ENCODE measurements at regions not wholly inside any gene's neighbourhood (a gene's known extent, or its start where the extent isn't known, plus 50 kb on each side); places are given as distances from the start of the nearest gene placed in this dataset.

DNA sequence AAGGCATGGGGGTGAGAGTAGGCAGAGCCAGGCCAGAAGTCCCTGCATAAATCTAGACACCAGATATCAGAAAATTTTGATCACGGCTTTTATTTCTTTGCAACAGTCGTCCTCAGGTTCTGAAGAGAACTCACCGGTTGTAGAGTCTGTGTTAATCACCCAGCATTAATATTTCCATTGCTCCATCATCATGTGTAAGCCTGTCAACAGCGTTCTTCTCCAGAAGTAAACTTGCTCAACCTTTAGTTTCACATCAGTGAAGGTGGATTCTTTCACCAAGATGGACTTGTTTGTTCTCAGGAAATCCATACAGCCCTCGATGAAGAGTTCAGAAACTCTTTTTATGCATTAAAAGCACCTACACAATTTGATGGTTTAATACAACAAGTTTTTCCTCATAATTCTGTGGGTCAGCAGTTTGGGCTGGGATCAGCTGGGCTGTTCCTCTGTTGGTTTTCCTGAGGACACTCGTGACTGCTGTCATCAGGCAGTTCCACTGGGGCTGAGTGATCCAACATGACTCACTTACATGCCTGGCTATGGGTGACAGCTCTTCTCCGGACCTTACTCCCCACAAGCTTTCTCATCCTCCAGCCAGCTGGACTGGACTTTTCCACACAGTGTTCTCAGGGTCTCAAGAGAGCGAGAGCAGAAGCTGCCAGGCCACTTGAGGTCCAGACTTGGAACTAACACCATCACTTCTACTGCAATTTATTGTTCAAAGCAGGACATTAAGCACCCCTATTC lies 303.4 kb downstream of the ZNF621 start:
- 78% methylated on average over 6 to 8 of the region's 8 CpGs for WGBS, 2 experiments (ENCODE audit: insufficient coverage in 1 of 2, insufficient read length in 1 of 2)
- Mint-ChIP-seq H3K4me3 (no peak overlapping the region), H3K4me1 (peaks cover 14% of the 10 kb centered on the region), H3K36me3 (ENCODE audit: low read depth) (no peaks in the 10 kb centered on the region), H3K27me3 (ENCODE audit: insufficient read depth) (peaks cover 9% of the 10 kb centered on the region), H3K9me3 (no peaks in the 10 kb centered on the region), H3K27ac (no peak overlapping the region)
- Histone ChIP-seq H3K9me3 (ENCODE audit: control insufficient read depth, low read length) (no peaks in the 10 kb centered on the region), H3K36me3 (ENCODE audit: control insufficient read depth, insufficient read depth, low read length) (no peaks in the 10 kb centered on the region), H3K4me3 (ENCODE audit: low read length) (no peak overlapping the region), H3K9ac (ENCODE audit: extremely low read depth, low read length, poor library complexity, severe bottlenecking) (no peak overlapping the region), H3K27me3 (ENCODE audit: control insufficient read depth, insufficient read depth, low read length, poor library complexity, severe bottlenecking) (peaks cover 11% of the 10 kb centered on the region), H3K4me1 (ENCODE audit: control insufficient read depth, insufficient read depth, low read length) (peaks cover 3% of the 10 kb centered on the region), H3K27ac (ENCODE audit: low read depth, low read length) (no peak overlapping the region)
- TF ChIP-seq CTCF (conservative IDR thresholded peaks at IDR 0.05), result no peak
- no peak for DNase-seq

GRCh38 chr3:40828741-40829415 lies 304.1 kb downstream of the ZNF621 start:
- H3K4me3 ChIP-seq (ENCODE audit: low read length), result no peak overlapping the region
- DNase-seq, result no peak
- peaks cover 11% of the 10 kb centered on the region for H3K27me3 ChIP-seq (ENCODE audit: control insufficient read depth, insufficient read depth, low read length, poor library complexity, severe bottlenecking)
- H3K9me3 ChIP-seq (ENCODE audit: control insufficient read depth, low read length), result no peaks in the 10 kb centered on the region
- 94 to 96% methylated on average over 2 to 3 of the region's 3 CpGs for WGBS, 2 experiments (ENCODE audit: insufficient coverage in 1 of 2, insufficient read length in 1 of 2)
- Mint-ChIP-seq H3K27ac (no peak overlapping the region), H3K27me3 (ENCODE audit: insufficient read depth) (peaks cover 9% of the 10 kb centered on the region), H3K9me3 (no peaks in the 10 kb centered on the region), H3K4me3 (no peak overlapping the region), H3K36me3 (ENCODE audit: low read depth) (no peaks in the 10 kb centered on the region), H3K4me1 (peaks cover 14% of the 10 kb centered on the region)
- no peak overlapping the region for H3K9ac ChIP-seq (ENCODE audit: extremely low read depth, low read length, poor library complexity, severe bottlenecking)
- TF ChIP-seq CTCF (conservative IDR thresholded peaks at IDR 0.05), result no peak
- H3K4me1 ChIP-seq (ENCODE audit: control insufficient read depth, insufficient read depth, low read length), result peaks cover 3% of the 10 kb centered on the region
- H3K27ac ChIP-seq (ENCODE audit: low read depth, low read length), result no peak overlapping the region
- H3K36me3 ChIP-seq (ENCODE audit: control insufficient read depth, insufficient read depth, low read length), result no peaks in the 10 kb centered on the region

DNA sequence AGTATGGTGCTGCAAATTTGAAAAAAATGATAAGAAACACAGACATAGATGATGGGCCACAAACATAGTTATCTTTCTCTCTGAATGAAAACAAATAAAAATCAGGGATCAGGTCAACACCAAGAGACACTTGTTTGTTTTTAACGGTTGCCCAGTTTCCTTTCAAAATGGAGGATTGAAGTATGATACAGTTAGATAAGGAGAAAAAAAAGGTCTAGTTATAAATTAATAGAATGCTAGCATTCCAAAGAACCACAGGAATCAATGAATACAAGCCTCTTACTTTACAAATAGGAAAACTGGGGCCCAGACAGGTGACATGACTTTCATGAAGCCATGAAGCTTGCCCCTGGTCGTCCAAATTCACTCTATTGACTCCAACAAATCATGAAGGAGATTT lies 305.1 kb downstream of the ZNF621 start:
- no peak overlapping the region for H3K27ac Mint-ChIP-seq
- no peak for DNase-seq
- no peak overlapping the region for H3K27ac ChIP-seq (ENCODE audit: low read depth, low read length)
- TF ChIP-seq CTCF (conservative IDR thresholded peaks at IDR 0.05), result no peak
- H3K9me3 Mint-ChIP-seq, result no peaks in the 10 kb centered on the region
- peaks cover 14% of the 10 kb centered on the region for H3K4me1 Mint-ChIP-seq
- no peak overlapping the region for H3K4me3 Mint-ChIP-seq
- no peak overlapping the region for H3K4me3 ChIP-seq (ENCODE audit: low read length)
- no peaks in the 10 kb centered on the region for H3K9me3 ChIP-seq (ENCODE audit: control insufficient read depth, low read length)
- peaks cover 12% of the 10 kb centered on the region for H3K27me3 Mint-ChIP-seq (ENCODE audit: insufficient read depth)
- H3K27me3 ChIP-seq (ENCODE audit: control insufficient read depth, insufficient read depth, low read length, poor library complexity, severe bottlenecking), result peaks cover 11% of the 10 kb centered on the region
- WGBS, 2 experiments (ENCODE audit: insufficient coverage in 1 of 2, insufficient read length in 1 of 2), result 90 to 92% methylated on average over 1 to 2 of the region's 2 CpGs
- no peak overlapping the region for H3K9ac ChIP-seq (ENCODE audit: extremely low read depth, low read length, poor library complexity, severe bottlenecking)
- H3K4me1 ChIP-seq (ENCODE audit: control insufficient read depth, insufficient read depth, low read length), result peaks cover 3% of the 10 kb centered on the region
- no peaks in the 10 kb centered on the region for H3K36me3 ChIP-seq (ENCODE audit: control insufficient read depth, insufficient read depth, low read length)
- H3K36me3 Mint-ChIP-seq (ENCODE audit: low read depth), result no peaks in the 10 kb centered on the region

Measured in endodermal cell (in vitro differentiated cells).